ENCODE measurements at regions not wholly inside any gene's neighbourhood (a gene's known extent, or its start where the extent isn't known, plus 50 kb on each side); places are given as distances from the start of the nearest gene placed in this dataset.

DNA sequence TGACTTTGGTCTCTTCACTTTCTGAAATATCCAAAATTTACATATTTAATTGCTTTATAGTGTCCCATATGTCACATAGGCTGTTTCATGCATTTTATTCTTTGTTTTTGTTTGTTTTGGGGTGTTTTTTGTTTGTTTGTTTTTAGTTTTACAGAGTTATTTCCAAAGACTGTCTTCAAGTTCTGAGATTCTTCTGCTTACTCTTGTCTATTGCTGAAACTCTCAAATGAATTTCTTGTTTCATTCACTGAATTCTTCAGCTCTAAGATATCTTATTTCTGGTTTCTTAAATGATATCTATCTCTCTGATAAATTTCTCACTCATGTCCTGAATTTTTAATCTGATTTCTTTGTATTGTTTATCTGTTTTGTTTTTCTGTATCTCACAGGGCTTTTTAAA is 412.0 kb upstream of the ATP2B1 start:
- no peak for ATAC-seq

DNA sequence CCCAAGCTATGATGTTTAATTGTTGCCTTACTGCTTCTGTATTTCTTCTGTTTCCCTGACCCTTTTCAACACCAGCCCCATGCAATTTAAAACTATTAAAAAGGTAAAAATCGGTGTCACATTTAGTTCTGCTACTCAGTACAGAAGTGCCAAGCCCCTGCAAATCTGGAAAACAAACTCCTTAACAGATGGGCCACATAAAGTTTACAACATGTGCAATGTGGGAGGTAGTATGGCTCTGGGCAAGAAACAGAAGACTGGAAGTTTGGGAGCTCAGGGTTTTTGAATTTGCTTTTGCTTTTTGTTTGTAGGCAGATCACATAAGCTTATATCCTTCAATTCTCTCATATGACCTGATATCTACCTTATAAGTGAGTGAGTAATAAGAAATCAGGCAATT is 404.0 kb upstream of the ATP2B1 start:
- ATAC-seq, result no peak

DNA sequence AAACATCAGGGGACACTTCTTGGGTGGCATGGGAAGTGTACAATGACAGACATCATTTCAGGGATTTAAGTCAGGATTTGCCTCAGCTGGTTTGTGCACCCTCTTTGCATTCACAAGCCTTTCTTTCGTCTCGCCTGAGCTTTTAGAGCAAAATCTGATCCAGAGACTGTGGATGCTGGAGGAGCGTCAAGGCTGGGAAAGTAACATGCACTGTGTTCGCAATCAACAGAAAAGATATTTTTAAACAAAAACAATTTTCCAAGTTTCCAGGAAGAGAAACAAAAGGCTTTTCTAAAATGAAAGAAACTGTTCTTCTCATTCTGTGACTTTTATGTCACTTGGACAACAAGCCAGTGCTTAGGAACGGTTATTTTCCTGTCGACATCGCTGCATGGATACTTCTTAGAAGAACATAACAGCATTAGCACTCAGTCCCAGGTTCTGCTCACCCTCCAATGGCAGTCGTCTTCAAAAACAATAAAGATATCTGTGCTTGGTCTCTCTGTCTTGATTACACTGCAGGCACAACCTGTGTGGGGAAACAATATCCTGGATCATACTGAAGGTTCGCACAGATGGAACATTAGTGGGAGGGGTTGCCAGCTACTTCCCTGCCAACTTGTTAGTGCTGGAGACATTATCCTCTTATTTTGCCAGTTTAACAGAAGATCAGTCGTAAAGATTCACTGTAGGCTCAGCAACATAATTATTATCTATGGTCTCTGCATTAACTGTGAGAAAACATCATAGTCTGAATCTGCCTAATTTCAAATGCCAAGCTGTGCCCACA is 403.3 kb upstream of the ATP2B1 start:
- no peak for ATAC-seq

DNA sequence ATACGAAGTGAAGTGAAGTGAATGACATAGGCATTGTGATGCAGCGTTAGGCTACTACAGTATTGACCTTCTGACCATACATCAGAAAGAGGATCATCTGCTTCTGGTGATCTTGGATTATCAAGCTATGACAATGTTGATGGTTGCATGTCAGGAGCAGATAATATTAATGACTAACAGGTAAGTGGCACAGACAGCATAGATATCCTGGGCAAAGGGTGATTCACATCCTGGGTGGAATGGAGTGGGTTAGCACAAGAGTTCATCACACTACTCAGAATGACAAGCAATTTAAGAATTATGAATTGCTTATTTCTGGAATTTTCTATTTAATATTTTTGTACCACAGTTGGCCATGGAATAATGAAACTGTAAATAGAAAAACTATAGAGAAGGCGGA is 397.9 kb upstream of the ATP2B1 start:
- ATAC-seq, result no peak

DNA sequence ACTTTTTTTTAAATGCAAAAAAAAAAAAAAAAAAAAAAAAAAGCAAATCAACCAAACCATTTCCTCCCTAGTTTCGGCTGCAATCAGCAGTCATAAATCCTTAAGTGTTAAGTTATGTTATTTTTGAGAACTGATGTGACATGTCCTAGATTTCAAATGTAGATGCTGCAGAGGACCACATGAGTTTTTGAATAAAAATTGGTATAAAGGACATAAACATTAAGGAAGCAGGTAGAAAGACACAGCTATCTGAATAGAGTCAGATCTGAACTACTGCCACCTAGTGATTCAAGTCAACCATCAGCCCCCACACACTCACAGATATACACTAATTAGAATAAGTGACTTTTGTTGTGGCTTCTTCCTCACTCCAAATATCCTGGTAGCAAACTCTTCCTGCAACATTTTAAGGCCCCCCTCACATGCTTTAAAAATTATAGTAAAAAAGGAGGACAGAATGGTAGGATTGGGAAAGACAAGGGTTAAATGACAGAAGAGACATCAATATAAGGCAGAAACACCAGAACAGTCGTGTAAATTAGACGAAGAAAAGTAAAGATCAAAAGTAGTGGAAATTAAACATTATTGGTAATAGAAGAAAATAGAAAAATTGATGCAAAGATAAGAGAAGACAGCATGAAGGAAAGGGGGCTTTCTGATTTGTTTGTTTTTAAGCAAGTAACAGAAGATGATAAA is 394.5 kb upstream of the ATP2B1 start:
- no peak for ATAC-seq

DNA sequence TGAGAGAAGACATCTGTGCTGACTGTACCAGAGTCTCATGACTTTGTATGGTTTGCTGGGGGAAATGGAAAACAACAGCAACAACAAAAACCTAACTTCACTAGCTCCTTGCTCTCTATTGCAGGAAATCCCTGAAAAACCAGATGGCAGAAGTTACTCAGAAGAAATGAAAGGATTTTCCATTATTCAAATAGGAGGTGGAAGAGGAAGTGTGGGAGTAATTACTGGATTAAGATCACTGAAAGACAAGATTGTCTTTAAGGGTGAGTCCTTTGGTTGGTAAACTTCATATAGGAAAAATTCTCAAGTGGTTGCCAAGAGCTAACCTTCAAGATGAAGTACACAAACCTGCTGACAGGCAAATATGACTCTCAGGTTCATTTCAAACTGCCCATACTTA is 391.9 kb upstream of the ATP2B1 start:
- ATAC-seq, result peak; percentile 62

DNA sequence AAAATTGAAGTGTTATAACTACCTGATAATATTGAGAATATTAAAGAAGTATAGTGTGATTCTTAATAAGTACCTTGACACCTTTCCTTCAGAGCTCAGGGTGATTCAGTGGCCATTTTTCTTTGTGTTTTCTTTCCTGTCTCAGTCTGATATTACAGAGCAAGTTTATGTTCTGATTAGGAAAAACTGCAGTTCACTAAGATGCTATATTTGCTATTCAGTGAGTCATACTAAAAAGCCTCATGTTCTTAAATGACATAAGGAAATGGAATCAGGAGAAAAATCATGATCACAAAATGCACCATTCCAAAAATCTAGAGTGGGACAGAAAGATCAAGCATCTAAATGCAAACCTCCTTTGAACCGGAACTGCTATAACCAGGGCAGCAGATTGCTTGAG is 390.6 kb upstream of the ATP2B1 start:
- ATAC-seq, result no peak

DNA sequence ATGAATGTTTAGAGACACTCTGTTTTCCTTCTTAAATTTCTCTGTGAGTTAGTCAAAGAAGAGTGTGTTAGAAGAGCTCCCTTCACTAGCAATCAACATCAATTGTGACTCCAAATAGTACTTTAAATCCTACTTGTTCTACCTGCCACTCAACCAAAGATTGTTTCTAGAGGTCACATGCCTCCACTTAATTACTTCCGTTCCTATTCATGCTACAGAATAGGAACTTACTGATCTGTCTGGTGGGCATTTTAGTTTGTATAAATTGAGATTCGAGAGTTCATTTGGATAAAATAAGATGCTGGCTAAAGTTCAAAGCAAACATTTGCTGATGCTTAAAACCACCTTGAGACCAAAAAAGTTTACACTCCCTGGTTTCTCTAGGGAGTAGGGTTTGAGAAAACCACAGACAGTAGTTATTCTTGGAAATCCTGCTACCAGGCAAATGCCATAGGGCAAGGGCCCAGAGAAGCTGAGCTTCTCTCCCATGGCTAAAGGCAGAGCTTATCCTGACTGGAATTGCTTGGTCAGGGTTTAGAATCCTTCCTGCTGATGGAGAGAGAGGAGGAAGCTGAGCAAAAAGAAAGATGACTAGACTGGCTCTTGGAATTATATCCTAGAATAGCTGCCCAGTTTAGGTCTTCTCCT is 389.6 kb upstream of the ATP2B1 start:
- ATAC-seq, result no peak

DNA sequence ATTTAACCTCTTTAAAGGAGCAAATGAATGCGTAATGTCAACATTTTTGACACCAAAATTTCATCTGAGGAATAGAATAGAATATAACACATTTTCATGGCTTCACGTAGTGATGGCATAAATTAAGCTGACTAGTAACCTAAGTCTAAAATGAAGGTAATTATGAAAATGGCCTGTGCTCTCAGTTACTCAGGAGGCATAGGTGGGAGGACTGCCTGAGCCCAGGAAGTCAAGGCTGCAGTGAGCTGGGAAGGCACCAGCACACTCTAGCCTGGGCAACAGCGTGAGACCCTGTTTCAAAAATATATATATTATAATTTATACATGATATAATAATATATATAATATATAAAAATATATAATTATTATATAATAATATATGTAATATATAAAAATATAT is 383.2 kb upstream of the ATP2B1 start:
- no peak for ATAC-seq

DNA sequence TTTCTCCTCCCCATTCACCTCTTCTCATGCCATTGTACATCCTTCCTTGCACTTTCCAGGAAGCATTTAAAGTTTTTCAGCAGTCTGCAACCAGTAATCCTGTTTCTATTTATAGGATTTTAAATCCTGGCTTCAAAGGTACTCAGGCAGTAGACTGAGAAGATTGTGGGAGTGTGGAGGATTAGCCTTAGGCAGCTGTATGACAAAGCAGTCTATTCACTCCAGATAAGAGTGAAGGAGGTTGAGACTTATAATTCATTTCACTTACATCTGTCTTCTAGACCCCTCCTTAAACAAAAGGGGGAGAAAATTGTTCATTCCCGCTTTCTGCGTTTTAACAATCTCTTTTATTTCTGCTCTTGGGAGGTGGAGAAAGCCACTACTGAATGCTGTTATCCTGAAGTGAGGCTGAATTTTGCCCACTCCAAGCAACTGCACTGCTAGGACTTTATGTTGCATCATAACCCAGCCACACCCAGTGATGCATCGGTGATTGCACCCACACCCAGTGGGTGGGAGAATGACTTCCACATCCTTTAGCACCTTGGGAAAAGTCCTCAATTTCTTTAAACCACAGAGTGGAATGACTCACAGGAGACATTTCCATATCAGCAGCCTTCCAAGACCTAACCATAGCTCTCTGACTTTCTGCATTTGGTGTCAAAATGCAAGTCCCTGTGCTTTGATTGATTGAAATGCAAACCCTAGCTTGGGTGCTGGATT is 382.5 kb upstream of the ATP2B1 start:
- ATAC-seq, result peak; percentile 99

DNA sequence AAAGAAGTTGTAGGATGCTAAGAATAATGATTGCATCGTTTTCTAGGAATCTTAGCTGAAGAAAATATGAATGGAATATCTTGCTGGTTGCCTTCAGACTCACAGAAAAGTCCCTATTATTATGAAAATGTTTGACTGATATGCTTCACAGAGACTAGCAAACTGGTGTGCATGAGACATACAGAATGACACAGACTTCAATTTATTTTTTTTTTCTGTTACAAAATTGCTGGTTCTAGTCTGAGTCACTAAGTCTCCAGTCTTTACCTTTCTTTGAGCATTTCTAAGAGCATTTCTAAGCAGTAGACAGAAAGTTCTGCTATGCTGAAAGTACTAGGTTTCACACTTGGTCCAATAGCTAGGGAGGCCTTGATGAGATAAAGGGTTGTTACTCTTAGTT is 377.6 kb upstream of the ATP2B1 start:
- ATAC-seq, result no peak

DNA sequence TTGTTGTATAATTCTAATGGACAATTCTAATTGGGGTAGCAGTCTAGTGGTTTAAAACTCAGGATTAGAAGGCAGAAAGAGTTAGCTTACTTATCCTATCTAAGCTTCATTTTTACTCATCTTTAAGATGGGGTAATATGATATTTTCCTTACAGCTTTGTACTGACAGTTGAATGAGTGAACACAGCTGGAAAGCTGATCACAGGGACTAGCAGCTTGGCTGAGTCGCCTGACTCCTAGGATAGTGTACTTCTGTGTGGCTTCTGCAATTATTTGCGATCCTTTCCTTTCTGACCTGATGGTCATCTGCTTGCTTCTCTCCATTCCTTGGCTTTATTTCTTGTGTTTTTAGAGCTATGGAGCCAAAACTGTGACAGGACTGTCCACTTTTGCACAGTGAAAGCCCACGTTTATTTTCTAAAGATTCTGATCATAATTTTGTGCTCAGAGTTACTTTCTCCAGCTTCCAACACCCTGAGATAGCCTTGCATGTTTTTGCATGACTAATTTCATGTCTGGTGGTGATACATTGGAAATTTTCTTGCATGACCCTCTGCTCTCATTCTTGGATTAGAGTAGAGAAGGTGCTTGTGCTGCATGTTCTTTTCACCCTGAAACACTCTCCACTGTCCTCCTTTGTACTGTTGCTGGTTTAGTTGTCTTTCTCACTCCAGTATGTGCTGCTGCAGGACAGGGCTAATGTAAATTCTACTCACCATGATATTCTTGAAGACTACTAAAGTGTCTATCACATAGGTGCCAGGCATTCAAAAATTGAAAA is 377.0 kb upstream of the ATP2B1 start:
- no peak for ATAC-seq

DNA sequence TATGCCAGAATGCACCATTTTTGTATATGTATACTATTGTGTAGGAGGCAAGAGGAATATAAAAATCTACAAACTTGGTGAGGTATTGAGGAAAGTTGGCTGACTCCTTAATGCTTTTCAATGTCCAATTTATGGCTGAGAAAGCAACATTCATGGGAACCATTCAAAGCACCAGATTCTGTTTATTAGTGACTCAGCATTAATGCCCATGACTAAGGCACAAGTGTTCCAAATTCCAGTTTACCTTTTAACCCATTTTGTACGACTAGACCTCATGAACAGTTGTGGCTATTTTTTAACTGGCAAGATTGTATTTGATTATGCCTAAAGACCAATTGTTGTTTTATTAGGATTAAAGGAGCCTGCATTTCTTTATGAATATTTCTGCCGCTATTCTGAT is 375.4 kb upstream of the ATP2B1 start:
- no peak for ATAC-seq

DNA sequence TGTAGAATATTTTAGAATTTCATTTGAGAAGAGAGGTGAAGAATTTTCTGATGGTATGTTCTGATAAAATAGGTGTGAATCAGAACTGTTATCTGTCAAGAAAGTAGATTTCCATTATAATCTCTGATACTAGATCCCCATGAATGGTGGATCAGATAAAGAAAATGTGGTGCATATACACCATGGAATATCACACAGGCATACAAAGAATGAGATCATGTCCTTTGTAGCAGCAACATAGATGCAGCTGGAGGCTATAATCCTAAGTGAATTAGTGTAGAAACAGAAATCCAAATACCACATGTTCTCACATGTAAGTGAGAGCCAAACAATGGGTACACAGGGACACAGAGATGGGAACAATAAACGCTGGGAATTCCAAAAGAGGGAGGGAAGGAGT is 372.0 kb upstream of the ATP2B1 start:
- ATAC-seq, result no peak

DNA sequence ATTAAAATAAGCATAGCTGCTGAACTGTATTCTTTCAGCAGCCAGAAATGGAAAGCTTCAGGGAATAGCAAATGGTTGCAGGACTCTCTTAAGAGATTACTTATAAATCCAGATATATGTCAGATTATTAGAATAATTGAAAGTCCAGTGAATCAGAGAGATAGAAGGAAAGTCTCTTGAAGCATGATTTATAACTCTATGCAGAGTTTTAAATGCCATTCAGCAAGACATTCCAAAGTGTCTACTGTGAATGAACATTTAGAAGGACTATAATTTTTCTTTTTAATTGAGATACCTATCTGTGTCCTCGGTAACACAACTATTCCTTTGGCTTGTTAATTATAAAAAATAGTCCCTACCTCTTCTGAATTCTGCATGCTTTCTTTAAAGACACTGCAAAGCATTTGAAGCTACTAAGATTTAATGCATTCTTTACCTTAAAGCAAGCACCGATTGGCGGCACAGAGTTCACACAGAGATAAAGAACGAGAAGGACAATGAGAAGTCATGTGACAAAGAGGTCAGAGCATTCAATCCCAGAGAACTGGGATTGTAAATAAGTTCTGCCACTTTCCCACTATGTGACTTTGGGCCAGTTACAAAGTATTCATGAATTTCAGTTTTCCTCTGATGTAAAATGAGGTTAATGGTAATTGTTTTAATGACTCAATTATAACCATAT is 371.0 kb upstream of the ATP2B1 start:
- no peak for ATAC-seq

DNA sequence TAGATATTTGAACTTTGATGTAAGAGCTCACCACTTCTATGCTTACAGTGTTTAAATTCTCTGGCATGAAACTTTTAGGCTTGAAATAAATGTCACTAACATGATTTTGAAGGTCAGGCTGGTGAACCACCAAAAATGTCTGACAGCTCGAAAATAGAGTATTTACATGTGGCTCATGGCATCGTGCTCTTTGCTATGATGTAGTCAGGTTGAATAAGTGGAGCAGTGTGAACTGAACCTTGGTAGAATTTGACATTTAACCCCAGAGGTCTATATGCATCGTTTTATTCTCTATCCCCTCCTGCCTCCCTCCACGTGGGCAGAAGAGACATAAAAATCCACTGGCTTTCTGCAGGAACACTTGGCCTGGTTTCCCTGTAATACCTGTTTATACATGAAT is 369.7 kb upstream of the ATP2B1 start:
- ATAC-seq, result no peak

DNA sequence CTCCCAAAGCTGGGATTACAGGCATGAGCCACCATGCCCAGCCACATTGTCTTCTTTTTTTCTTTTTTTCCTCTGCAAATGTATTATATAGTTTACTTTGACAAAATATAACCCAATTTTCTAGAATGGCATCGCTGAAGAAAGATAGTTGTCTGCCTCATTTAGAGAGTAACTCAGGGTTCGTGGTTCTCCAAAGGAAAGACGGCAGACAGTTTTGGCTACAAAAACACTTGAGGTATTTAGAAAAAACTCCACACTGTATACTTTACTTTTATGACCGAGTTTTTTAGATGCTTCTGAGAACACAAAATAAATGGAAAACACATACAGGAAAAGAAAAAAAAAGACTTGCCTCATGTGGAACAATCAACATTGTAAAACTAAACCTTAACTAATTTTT is 369.1 kb upstream of the ATP2B1 start:
- no peak for ATAC-seq

DNA sequence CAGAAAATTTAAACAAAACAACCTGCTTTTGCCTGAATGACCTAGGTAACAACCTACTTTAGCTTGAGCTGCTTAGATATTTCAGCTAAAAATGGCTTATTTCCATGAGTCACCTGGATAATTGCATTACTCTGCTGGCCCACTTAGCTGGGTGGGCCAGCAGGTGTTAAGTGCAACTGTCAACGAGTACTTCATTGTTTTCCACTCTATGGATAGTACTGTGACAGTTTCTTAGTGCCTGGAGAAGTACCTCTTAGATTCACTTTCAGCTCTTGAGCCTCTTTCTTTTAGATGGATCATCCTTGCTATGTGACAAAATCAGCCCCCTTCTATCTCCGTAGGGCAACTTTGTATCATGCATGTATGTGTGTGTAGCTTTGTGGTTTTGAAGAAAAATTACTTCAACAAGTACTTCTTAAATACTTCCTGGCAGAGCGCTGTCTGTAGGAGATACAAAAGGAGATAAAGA is 368.2 kb upstream of the ATP2B1 start:
- no peak for ATAC-seq

DNA sequence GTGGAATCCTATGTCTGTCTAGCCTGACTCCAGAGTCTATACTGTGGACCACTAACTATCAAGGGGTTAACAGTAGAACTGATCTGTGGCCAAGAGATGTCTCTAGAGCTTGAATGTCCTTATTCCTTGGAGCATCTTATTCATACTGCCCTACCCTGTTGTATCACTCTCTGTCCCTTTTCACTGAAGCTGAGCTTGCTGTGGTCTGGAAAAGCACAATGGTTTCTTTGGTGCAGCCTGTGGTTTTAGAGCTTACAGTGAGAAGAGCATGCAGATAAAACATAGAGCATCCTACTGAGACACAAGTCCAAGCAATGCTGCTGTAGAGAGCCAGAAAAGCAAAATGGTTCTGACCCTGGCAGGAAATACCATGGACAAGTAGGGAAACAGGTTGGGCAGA is 367.0 kb upstream of the ATP2B1 start:
- no peak for ATAC-seq

DNA sequence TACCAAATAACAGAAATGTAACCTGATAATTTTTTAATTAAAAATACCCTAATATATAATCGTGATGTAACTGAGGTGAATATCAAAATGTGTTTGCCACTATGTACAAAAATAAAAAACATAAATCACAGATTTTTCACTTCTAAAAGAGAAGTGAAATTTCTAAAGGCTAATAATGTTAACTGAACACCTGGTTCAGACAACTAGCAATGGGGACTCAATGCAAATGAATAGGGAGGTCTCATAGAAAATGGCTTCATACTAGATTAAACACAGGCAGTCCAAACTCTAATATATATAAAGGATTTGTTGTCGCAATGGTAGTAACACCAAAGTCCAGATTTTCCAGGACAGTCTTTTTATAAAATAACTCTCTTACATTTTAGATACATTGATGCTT is 365.4 kb upstream of the ATP2B1 start:
- no peak for ATAC-seq

DNA sequence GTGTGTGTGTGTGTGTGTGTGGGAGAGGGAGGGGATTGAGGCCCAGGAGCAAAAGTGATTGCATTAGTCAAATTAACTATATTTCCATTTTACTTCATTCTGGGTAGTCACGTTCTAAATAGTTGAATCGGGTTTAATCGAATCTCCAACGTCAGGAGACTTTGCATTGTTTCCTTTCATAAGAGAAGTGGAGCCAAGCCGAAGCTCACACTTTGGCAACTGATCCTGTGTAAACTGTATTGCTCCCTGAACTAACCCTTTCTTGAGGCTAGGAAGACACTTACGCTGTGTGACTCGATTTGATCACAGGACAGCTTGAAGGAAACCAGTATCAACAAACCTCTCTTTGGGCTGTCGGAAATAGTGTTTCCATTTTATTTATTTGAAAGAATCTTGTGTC is 363.4 kb upstream of the ATP2B1 start:
- ATAC-seq, result no peak

DNA sequence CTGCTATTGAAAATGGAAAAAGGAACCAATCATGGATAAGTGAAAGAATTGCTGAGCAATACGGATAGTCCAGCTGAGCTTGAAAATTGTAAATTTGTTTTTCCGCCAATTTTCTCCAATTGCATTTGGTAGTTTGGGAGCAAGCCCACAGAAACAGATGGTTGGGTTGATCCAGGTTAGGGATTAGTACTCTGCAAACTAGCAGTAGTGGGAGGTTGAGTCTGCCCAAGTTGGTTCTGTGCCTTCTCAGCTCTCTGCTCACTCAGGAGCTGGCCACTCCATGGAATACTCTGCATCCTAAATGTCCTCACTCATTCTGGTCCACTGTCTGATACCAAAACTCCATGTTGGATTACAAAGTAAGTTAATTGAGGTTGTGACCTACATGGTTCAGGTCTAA is 361.1 kb upstream of the ATP2B1 start:
- ATAC-seq, result no peak

Data from esophagus mucosa (tissue), 1 donor.